Ovary (tissue), 7 donors: ENCODE measurements at regions not wholly inside any gene's neighbourhood (a gene's known extent, or its start where the extent isn't known, plus 50 kb on each side); places are given as distances from the start of the nearest gene placed in this dataset.

Experiments
- DNase-seq, 5 donors: peaks; one replicate each; pipeline ENCODE4 v3.0.0-alpha.2; 2019 to 2020
- H3K27ac ChIP-seq, 2 donors: fragments of 200-600 bp; one replicate each; pipeline versions ENCODE4 v1.5.1 to v1.8.0; 2019 to 2022
- H3K27me3 ChIP-seq: fragments of 200-600 bp; one replicate; pipeline ENCODE4 v1.8.0; 2022
- H3K36me3 ChIP-seq: fragments of 200-600 bp; sonication (generic); one replicate; pipeline ENCODE4 v1.5.1; 2019
- H3K4me1 ChIP-seq: one replicate; pipeline ENCODE4 v1.8.1; 2013; ENCODE audit warnings: mild to moderate bottlenecking, moderate library complexity; ENCODE audit not compliant: insufficient read depth
- H3K4me3 ChIP-seq: fragments of 200-600 bp; sonication (generic); one replicate; pipeline ENCODE4 v1.5.1; 2017
- H3K9me3 ChIP-seq, 2 donors: fragments of 200-600 bp in 1 of 2; sonication (generic) in 1 of 2; one replicate each; pipeline versions ENCODE4 v1.5.1 to v1.8.1; 2013 to 2019; ENCODE audit warnings: mild to moderate bottlenecking in 1 of 2, moderate library complexity in 1 of 2
- CTCF ChIP-seq, 3 donors: fragments of 450-650 bp in 2 of 3; fragments of 200-600 bp in 1 of 3; IDR thresholded peaks; one replicate each; pipeline versions ENCODE4 v1.5.1 to v1.8.0; 2016 to 2022; ENCODE audit warnings: antibody characterized with exemption in 3 of 3, mild to moderate bottlenecking in 1 of 3
- EP300 ChIP-seq: sonication (generic); formaldehyde crosslinking; IDR thresholded peaks from one replicate; pipeline ENCODE4 v1.6.1; 2017; ENCODE audit warnings: antibody characterized with exemption
- POLR2A ChIP-seq: fragments of 450-650 bp; IDR thresholded peaks from one replicate; pipeline ENCODE4 v1.6.1; 2017; ENCODE audit warnings: antibody characterized with exemption, mild to moderate bottlenecking, moderate library complexity
- WGBS, 3 donors: extraction: QIAGEN DNeasy Blood & Tissue Kit in 1 of 3; methylation state at CpG; one replicate each; pipeline versions ENCODE4 v1.1.5 to v1.1.7; 2013 to 2017; 5-methylcytosine and 5-hydroxymethylcytosine counted together
- intact Hi-C, 4 donors: fragments of 100-400 bp; cut with DNase I; formaldehyde crosslinking; loops; one replicate each; pipeline versions ENCODE4 v1.11.0 to v1.15.1; 2022 to 2023
- donor health status: DM: no; HTN: no; CAD: no; lungs with moderate emphysema.
- donor health status: DM: no; HTN: no; CAD: no.
- donor health status: Bipolar disorder and iron deficiency.
- donor health status: DM: no; HTN: no; CAD: no.
- donor health status: DM: yes; HTN: yes; CAD: no.

- TF ChIP-seq EP300 (no peak), POLR2A (no peak), CTCF (IDR thresholded peaks at IDR 0.05) (no peak)
- peaks cover 27% of the 10 kb centered on the region for H3K4me1 ChIP-seq
- DNase-seq, result no peak
- intact Hi-C loops, result no loop called here
- no peaks in the 10 kb centered on the region for H3K9me3 ChIP-seq
- H3K27me3 ChIP-seq, result no peaks in the 10 kb centered on the region
- 56 to 61% (median 59%) methylated on average over 3 of the region's 3 CpGs for WGBS, 3 donors
- no peaks in the 10 kb centered on the region for H3K36me3 ChIP-seq
- H3K4me3 ChIP-seq, result no peak overlapping the region
- H3K27ac ChIP-seq, result no peak overlapping the region
These were observed 79.0 kb upstream of the HABP2 start for GRCh38 chr10:113473851-113474250.

GRCh38 chr10:113474752-113475151, 78.1 kb upstream of the HABP2 start:
- DNase-seq, result no peak
- 40 to 61% (median 44%) methylated on average over 2 of the region's 2 CpGs for WGBS, 3 donors
- H3K4me1 ChIP-seq, result peaks cover 27% of the 10 kb centered on the region
- H3K27ac ChIP-seq, result no peak overlapping the region
- H3K36me3 ChIP-seq, result no peaks in the 10 kb centered on the region
- H3K9me3 ChIP-seq, result no peaks in the 10 kb centered on the region
- TF ChIP-seq CTCF (IDR thresholded peaks at IDR 0.05), result no peak
- TF ChIP-seq POLR2A, result no peak
- no peak for TF ChIP-seq EP300
- no peaks in the 10 kb centered on the region for H3K27me3 ChIP-seq
- intact Hi-C loops, result no loop called here
- no peak overlapping the region for H3K4me3 ChIP-seq

- Histone ChIP-seq H3K9me3 (no peaks in the 10 kb centered on the region), H3K27ac (no peak overlapping the region), H3K36me3 (no peaks in the 10 kb centered on the region), H3K4me3 (no peak overlapping the region), H3K27me3 (no peaks in the 10 kb centered on the region), H3K4me1 (peaks cover 27% of the 10 kb centered on the region)
- WGBS, 3 donors, result 14 to 25% (median 20%) methylated on average over 4 of the region's 4 CpGs
- TF ChIP-seq POLR2A (no peak), EP300 (no peak), CTCF (IDR thresholded peaks at IDR 0.05) (no peak)
- intact Hi-C loops, result no loop called here
- DNase-seq, result no peak
These were observed 77.5 kb upstream of the HABP2 start for GRCh38 chr10:113475381-113475807.

GRCh38 chr10:113476191-113476590, 76.7 kb upstream of the HABP2 start:
- Histone ChIP-seq H3K4me3 (no peak overlapping the region), H3K36me3 (no peaks in the 10 kb centered on the region), H3K9me3 (no peaks in the 10 kb centered on the region), H3K4me1 (peaks cover 27% of the 10 kb centered on the region), H3K27ac (peak overlapping the region; percentile 36 to 49), H3K27me3 (no peaks in the 10 kb centered on the region)
- 6 to 18% (median 10%) methylated on average over 8 of the region's 8 CpGs for WGBS, 3 donors
- TF ChIP-seq CTCF (IDR thresholded peaks at IDR 0.05) (no peak), POLR2A (no peak), EP300 (no peak)
- intact Hi-C loops, result no loop called here
- DNase-seq, result peak in 4 of 5 donors; percentile 26 to 35 (median 30)
